ENCODE measurements at regions not wholly inside any gene's neighbourhood (a gene's known extent, or its start where the extent isn't known, plus 50 kb on each side); places are given as distances from the start of the nearest gene placed in this dataset.

GRCh38 chr17:53122966-53123365, 699.8 kb upstream of the KIF2B start:
- TF ChIP-seq JUND (IDR thresholded peaks at IDR 0.05): no peak
- no peak for TF ChIP-seq EZH2phosphoT487 (IDR thresholded peaks at IDR 0.05; ENCODE audit: borderline replicate concordance, low read depth)
- TF ChIP-seq, protein P1, sequence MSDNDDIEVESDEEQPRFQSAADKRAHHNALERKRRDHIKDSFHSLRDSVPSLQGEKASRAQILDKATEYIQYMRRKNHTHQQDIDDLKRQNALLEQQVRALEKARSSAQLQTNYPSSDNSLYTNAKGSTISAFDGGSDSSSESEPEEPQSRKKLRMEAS (IDR thresholded peaks at IDR 0.05; ENCODE audit: low read depth): no peak
- TF ChIP-seq RFX5 (IDR thresholded peaks at IDR 0.05; ENCODE audit: low read length): no peak
- TF ChIP-seq, protein P2, sequence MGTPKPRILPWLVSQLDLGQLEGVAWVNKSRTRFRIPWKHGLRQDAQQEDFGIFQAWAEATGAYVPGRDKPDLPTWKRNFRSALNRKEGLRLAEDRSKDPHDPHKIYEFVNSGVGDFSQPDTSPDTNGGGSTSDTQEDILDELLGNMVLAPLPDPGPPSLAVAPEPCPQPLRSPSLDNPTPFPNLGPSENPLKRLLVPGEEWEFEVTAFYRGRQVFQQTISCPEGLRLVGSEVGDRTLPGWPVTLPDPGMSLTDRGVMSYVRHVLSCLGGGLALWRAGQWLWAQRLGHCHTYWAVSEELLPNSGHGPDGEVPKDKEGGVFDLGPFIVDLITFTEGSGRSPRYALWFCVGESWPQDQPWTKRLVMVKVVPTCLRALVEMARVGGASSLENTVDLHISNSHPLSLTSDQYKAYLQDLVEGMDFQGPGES (IDR thresholded peaks at IDR 0.05; ENCODE audit: low read depth, low read length): no peak
- no peak for TF ChIP-seq GABPA (IDR thresholded peaks at IDR 0.05; ENCODE audit: low read depth)
